ENCODE measurements at regions not wholly inside any gene's neighbourhood (a gene's known extent, or its start where the extent isn't known, plus 50 kb on each side); places are given as distances from the start of the nearest gene placed in this dataset.

- CTCF ChIA-PET: no interaction called here
- no peaks in the 10 kb centered on the region for H3K9me1 ChIP-seq (ENCODE audit: insufficient read depth, low read length)
- no peak overlapping the region for H2BK15ac ChIP-seq (ENCODE audit: low read depth, low read length)
- H3K27me3 ChIP-seq (ENCODE audit: control insufficient read depth, insufficient read depth, low read length): peaks cover 45% of the 10 kb centered on the region
- H3K23ac ChIP-seq (ENCODE audit: low read depth, low read length): no peak overlapping the region
- H3K18ac ChIP-seq (ENCODE audit: low read depth, low read length): no peak overlapping the region
- H2BK5ac ChIP-seq (ENCODE audit: low read depth, low read length, poor library complexity, severe bottlenecking): no peak overlapping the region
- H4K5ac ChIP-seq (ENCODE audit: low read depth, low read length): no peak overlapping the region
- no peaks in the 10 kb centered on the region for H3K36me3 ChIP-seq (ENCODE audit: control insufficient read depth, insufficient read depth, low read length)
- no peak overlapping the region for H4K91ac ChIP-seq (ENCODE audit: insufficient read depth, low read depth, low read length)
- no peak overlapping the region for H2BK20ac ChIP-seq (ENCODE audit: low read depth, low read length)
- no peak overlapping the region for H3K4ac ChIP-seq (ENCODE audit: low read depth, low read length)
- ATAC-seq (ENCODE audit: low read depth) (no peak), DNase-seq (no peak)
- H3K56ac ChIP-seq (ENCODE audit: extremely low read depth, insufficient read depth, low read length): no peak overlapping the region
- H3K4me3 ChIP-seq (ENCODE audit: insufficient read depth, low read depth, low read length): no peak overlapping the region
- peaks cover 2% of the 10 kb centered on the region for H3K9me3 ChIP-seq (ENCODE audit: control insufficient read depth, insufficient read depth, low read length)
- no peak overlapping the region for H3K4me2 ChIP-seq (ENCODE audit: low read depth, low read length)
- dilution Hi-C loops (cut with HindIII; ENCODE audit: low sequenced_read_pairs, unreplicated experiment) (no loop called here), intact Hi-C loops (cut with micrococcal nuclease) (no loop called here), in situ Hi-C loops (cut with MboI; ENCODE audit: low sequenced_read_pairs) (no loop called here)
- no peak overlapping the region for H2AK5ac ChIP-seq (ENCODE audit: low read depth, low read length)
- no peak overlapping the region for H3K9ac ChIP-seq (ENCODE audit: low read depth, low read length)
- no peak overlapping the region for H3K14ac ChIP-seq (replicated peaks; ENCODE audit: low read depth, low read length)
- no peaks in the 10 kb centered on the region for H3K4me1 ChIP-seq (ENCODE audit: control insufficient read depth, insufficient read depth, low read length)
- H3K79me1 ChIP-seq (ENCODE audit: low read depth in 1 of 2, low read length in 2 of 2): no peaks in the 10 kb centered on the region
- no peak overlapping the region for H4K8ac ChIP-seq (ENCODE audit: low read depth in 2 of 2, low read length in 2 of 2)
- no TSS peak for BruUV-seq (replicated peaks)
- no peak overlapping the region for H3K27ac ChIP-seq (ENCODE audit: insufficient read depth, low read length)
- H2BK120ac ChIP-seq (ENCODE audit: low read depth, low read length): no peak overlapping the region
- no peak overlapping the region for H2AFZ ChIP-seq (replicated peaks; ENCODE audit: low read length, poor library complexity)
- WGBS, 2 experiments (ENCODE audit: extremely low coverage in 2 of 2, insufficient read length in 1 of 2): no CpG with 5 or more reads among the region's 2 CpGs
- TF ChIP-seq BHLHE40 (IDR thresholded peaks at IDR 0.05; ENCODE audit: low read depth, low read length): no peak
- no peak for TF ChIP-seq POLR2A (IDR thresholded peaks at IDR 0.05; ENCODE audit: low read depth, low read length)
- no peak for TF ChIP-seq RFX5 (IDR thresholded peaks at IDR 0.05; ENCODE audit: low read depth, low read length)
- TF ChIP-seq ELK1 (IDR thresholded peaks at IDR 0.05; ENCODE audit: borderline replicate concordance, low read depth, low read length): no peak
- TF ChIP-seq MAFK (IDR thresholded peaks at IDR 0.05; ENCODE audit: low read depth, low read length): no peak
- no peak for TF ChIP-seq CEBPB (IDR thresholded peaks at IDR 0.05; ENCODE audit: low read depth, low read length)
- no peak for TF ChIP-seq RCOR1 (IDR thresholded peaks at IDR 0.05; ENCODE audit: insufficient replicate concordance, low read length)
- POLR2A ChIA-PET (ENCODE audit: unreplicated experiment): no interaction called here
- no peak overlapping the region for H2AK9ac ChIP-seq (replicated peaks; ENCODE audit: low read depth, low read length, poor library complexity)
- no peaks in the 10 kb centered on the region for H4K20me1 ChIP-seq (ENCODE audit: insufficient read depth, low read length)
These were observed 141.8 kb upstream of the KCNG1 start for GRCh38 chr20:51164731-51165130.

Measured in IMR-90 (cell line).